ENCODE measurements at regions not wholly inside any gene's neighbourhood (a gene's known extent, or its start where the extent isn't known, plus 50 kb on each side); places are given as distances from the start of the nearest gene placed in this dataset.

- no peak for TF ChIP-seq CTCF (IDR thresholded peaks at IDR 0.05)
These were observed 249.1 kb downstream of the SUCLG1 start for GRCh38 chr2:84209941-84210340.

- TF ChIP-seq CTCF (IDR thresholded peaks at IDR 0.05) = no peak
These were observed 254.1 kb downstream of the SUCLG1 start for GRCh38 chr2:84204995-84205394.

GRCh38 chr2:84202166-84202565 is 256.9 kb downstream of the SUCLG1 start:
- TF ChIP-seq CTCF (IDR thresholded peaks at IDR 0.05) = no peak

GRCh38 chr2:84201158-84201557 is 257.9 kb downstream of the SUCLG1 start:
- TF ChIP-seq CTCF (IDR thresholded peaks at IDR 0.05) = no peak

- no peak for TF ChIP-seq CTCF (IDR thresholded peaks at IDR 0.05)
These were observed 261.2 kb downstream of the SUCLG1 start for GRCh38 chr2:84197901-84198300.

- no peak for TF ChIP-seq CTCF (IDR thresholded peaks at IDR 0.05)
These were observed 264.0 kb downstream of the SUCLG1 start for GRCh38 chr2:84194949-84195644.

- no peak for TF ChIP-seq CTCF (IDR thresholded peaks at IDR 0.05)
These were observed 264.9 kb downstream of the SUCLG1 start for GRCh38 chr2:84194181-84194580.

- TF ChIP-seq CTCF (IDR thresholded peaks at IDR 0.05) = no peak
These were observed 271.8 kb downstream of the SUCLG1 start for GRCh38 chr2:84187258-84187657.
